Uterus (tissue), 2 donors: ENCODE measurements at regions not wholly inside any gene's neighbourhood (a gene's known extent, or its start where the extent isn't known, plus 50 kb on each side); places are given as distances from the start of the nearest gene placed in this dataset.

ENCODE experiments used
- CTCF ChIP-seq, 4 experiments: fragments of 200-600 bp in 2 of 4; fragments of 450-650 bp in 2 of 4; sonication (generic) in 2 of 4; IDR thresholded peaks; one replicate each; pipeline ENCODE4 v1.5.1; 2016 to 2019; ENCODE audit warnings: antibody characterized with exemption in 4 of 4, mild to moderate bottlenecking in 2 of 4, moderate library complexity in 1 of 4
- POLR2A ChIP-seq, 2 donors: fragments of 450-650 bp; IDR thresholded peaks; one replicate each; pipeline ENCODE4 v1.6.1; 2016; ENCODE audit warnings: antibody characterized with exemption in 2 of 2, mild to moderate bottlenecking in 1 of 2, moderate library complexity in 1 of 2

GRCh38 chr2:139631966-139632365 lies 851.8 kb upstream of the NXPH2 start:
- TF ChIP-seq CTCF (IDR thresholded peaks at IDR 0.05) (no peak), POLR2A (IDR thresholded peaks at IDR 0.05) (no peak)
